Stomach smooth muscle (tissue), 2 donors: ENCODE measurements at regions not wholly inside any gene's neighbourhood (a gene's known extent, or its start where the extent isn't known, plus 50 kb on each side); places are given as distances from the start of the nearest gene placed in this dataset.

Experiments used
- H3K27ac ChIP-seq: one replicate; pipeline ENCODE4 v1.7.0; 2013; ENCODE audit warnings: mild to moderate bottlenecking, low read length, inconsistent platforms
- H3K27me3 ChIP-seq, 2 donors: one replicate each; pipeline ENCODE4 v1.7.0; 2013; ENCODE audit warnings: low read length in 2 of 2; ENCODE audit not compliant: insufficient read depth in 2 of 2, control insufficient read depth in 1 of 2
- H3K36me3 ChIP-seq, 2 donors: one replicate each; pipeline ENCODE4 v1.7.0; 2013; ENCODE audit warnings: low read length in 2 of 2; ENCODE audit not compliant: control insufficient read depth in 2 of 2, insufficient read depth in 2 of 2
- H3K4me1 ChIP-seq: one replicate; pipeline ENCODE4 v1.7.0; 2013; ENCODE audit warnings: low read length; ENCODE audit not compliant: control insufficient read depth, insufficient read depth
- H3K4me3 ChIP-seq, 2 donors: one replicate each; pipeline ENCODE4 v1.7.0; 2013; ENCODE audit warnings: low read length in 2 of 2
- H3K9ac ChIP-seq, 2 donors: one replicate each; pipeline ENCODE4 v1.7.0; 2013; ENCODE audit warnings: low read length in 2 of 2, mild to moderate bottlenecking in 1 of 2
- H3K9me3 ChIP-seq, 2 donors: one replicate each; pipeline ENCODE4 v1.7.0; 2013; ENCODE audit warnings: low read length in 2 of 2; ENCODE audit not compliant: control insufficient read depth in 2 of 2
- donor health status: healthy.
- donor health status: Pancreatic carcinoma.

GRCh38 chr12:58521152-58521551, 399.2 kb downstream of the LRIG3 start:
- H3K27ac ChIP-seq = no peak overlapping the region
- no peak overlapping the region for H3K4me3 ChIP-seq
- no peaks in the 10 kb centered on the region for H3K4me1 ChIP-seq

GRCh38 chr12:58521796-58522195, 398.5 kb downstream of the LRIG3 start:
- Histone ChIP-seq H3K4me3 (no peak overlapping the region), H3K9me3 (peaks cover 0 to 3% of the 10 kb centered on the region in 2 donors), H3K4me1 (no peaks in the 10 kb centered on the region)

More at GRCh38 chr12:58521152-58521551, 399.2 kb downstream of the LRIG3 start:
- H3K9me3 ChIP-seq = peaks cover 0 to 3% of the 10 kb centered on the region in 2 donors
- H3K27me3 ChIP-seq = no peaks in the 10 kb centered on the region
- no peak overlapping the region for H3K9ac ChIP-seq
- no peaks in the 10 kb centered on the region for H3K36me3 ChIP-seq

GRCh38 chr12:58523360-58523759, 396.9 kb downstream of the LRIG3 start:
- Histone ChIP-seq H3K27me3 (no peaks in the 10 kb centered on the region), H3K4me1 (no peaks in the 10 kb centered on the region), H3K9ac (no peak overlapping the region), H3K36me3 (no peaks in the 10 kb centered on the region), H3K9me3 (peaks cover 0 to under 1% of the 10 kb centered on the region in 2 donors), H3K4me3 (no peak overlapping the region), H3K27ac (no peak overlapping the region)

More at GRCh38 chr12:58521796-58522195, 398.5 kb downstream of the LRIG3 start:
- Histone ChIP-seq H3K36me3 (no peaks in the 10 kb centered on the region), H3K27me3 (no peaks in the 10 kb centered on the region), H3K9ac (no peak overlapping the region), H3K27ac (no peak overlapping the region)

- no peak overlapping the region for H3K9ac ChIP-seq
- H3K4me3 ChIP-seq = no peak overlapping the region
- H3K4me1 ChIP-seq = peaks cover 3% of the 10 kb centered on the region
- no peak overlapping the region for H3K27ac ChIP-seq
- no peaks in the 10 kb centered on the region for H3K27me3 ChIP-seq
- H3K9me3 ChIP-seq = peaks cover 0 to 3% of the 10 kb centered on the region in 2 donors
- no peaks in the 10 kb centered on the region for H3K36me3 ChIP-seq
Measured at GRCh38 chr12:58528271-58528670, 392.0 kb downstream of the LRIG3 start.

GRCh38 chr12:58529114-58529665, 391.1 kb downstream of the LRIG3 start:
- H3K9me3 ChIP-seq = peaks cover 0 to 3% of the 10 kb centered on the region in 2 donors

GRCh38 chr12:58529897-58530741, 390.2 kb downstream of the LRIG3 start:
- no peak overlapping the region for H3K4me3 ChIP-seq
- peaks cover 3% of the 10 kb centered on the region for H3K4me1 ChIP-seq
- H3K9ac ChIP-seq = no peak overlapping the region
- no peaks in the 10 kb centered on the region for H3K27me3 ChIP-seq
- H3K9me3 ChIP-seq = peaks cover 0 to 3% of the 10 kb centered on the region in 2 donors
- no peaks in the 10 kb centered on the region for H3K36me3 ChIP-seq
- H3K27ac ChIP-seq = no peak overlapping the region

More at GRCh38 chr12:58529114-58529665, 391.1 kb downstream of the LRIG3 start:
- Histone ChIP-seq H3K9ac (no peak overlapping the region), H3K27me3 (no peaks in the 10 kb centered on the region), H3K36me3 (no peaks in the 10 kb centered on the region), H3K4me1 (peaks cover 3% of the 10 kb centered on the region), H3K4me3 (peak overlapping the region in 1 of 2 donors; percentile 1), H3K27ac (no peak overlapping the region)

GRCh38 chr12:58530742-58531062, 389.6 kb downstream of the LRIG3 start:
- no peak overlapping the region for H3K9ac ChIP-seq
- no peaks in the 10 kb centered on the region for H3K27me3 ChIP-seq
- H3K4me3 ChIP-seq = no peak overlapping the region
- peaks cover 0 to 3% of the 10 kb centered on the region in 2 donors for H3K9me3 ChIP-seq
- no peak overlapping the region for H3K27ac ChIP-seq
- H3K36me3 ChIP-seq = no peaks in the 10 kb centered on the region
- peaks cover 3% of the 10 kb centered on the region for H3K4me1 ChIP-seq

GRCh38 chr12:58532855-58533608, 387.3 kb downstream of the LRIG3 start:
- Histone ChIP-seq H3K27me3 (no peaks in the 10 kb centered on the region), H3K4me3 (no peak overlapping the region), H3K9ac (no peak overlapping the region), H3K27ac (no peak overlapping the region), H3K4me1 (peaks cover 8% of the 10 kb centered on the region), H3K9me3 (peaks cover 0 to 3% of the 10 kb centered on the region in 2 donors), H3K36me3 (no peaks in the 10 kb centered on the region)

GRCh38 chr12:58533652-58534051, 386.7 kb downstream of the LRIG3 start:
- Histone ChIP-seq H3K4me3 (no peak overlapping the region), H3K9ac (no peak overlapping the region), H3K4me1 (peaks cover 8% of the 10 kb centered on the region), H3K9me3 (no peaks in the 10 kb centered on the region), H3K27ac (no peak overlapping the region), H3K27me3 (no peaks in the 10 kb centered on the region), H3K36me3 (no peaks in the 10 kb centered on the region)

- no peaks in the 10 kb centered on the region for H3K27me3 ChIP-seq
- no peak overlapping the region for H3K9ac ChIP-seq
- H3K4me1 ChIP-seq = peaks cover 5% of the 10 kb centered on the region
- no peaks in the 10 kb centered on the region for H3K9me3 ChIP-seq
- H3K4me3 ChIP-seq = no peak overlapping the region
- H3K36me3 ChIP-seq = no peaks in the 10 kb centered on the region
- no peak overlapping the region for H3K27ac ChIP-seq
Measured at GRCh38 chr12:58537278-58537677, 383.0 kb downstream of the LRIG3 start.
